ENCODE measurements at regions not wholly inside any gene's neighbourhood (a gene's known extent, or its start where the extent isn't known, plus 50 kb on each side); places are given as distances from the start of the nearest gene placed in this dataset.
"Not testable (repeated sequence)": the region's sequence is repeated elsewhere in the genome, so short reads cannot be mapped to it uniquely, and the experiment has no call there.

- H3K4me3 ChIP-seq (ENCODE audit: low read depth, low read length), result peak overlapping the region; percentile 4
Observed at GRCh38 chr9:61330342-61331092, 140.7 kb downstream of the SPATA31A7 start.

- not testable (repeated sequence) for H3K4me3 ChIP-seq (ENCODE audit: low read depth, low read length)
Observed at GRCh38 chr9:61356936-61357335, 167.1 kb downstream of the SPATA31A7 start.

- H3K4me3 ChIP-seq (ENCODE audit: low read depth, low read length), result not testable (repeated sequence)
Observed at GRCh38 chr9:61374390-61374789, 184.6 kb downstream of the SPATA31A7 start.

- H3K4me3 ChIP-seq (ENCODE audit: low read depth, low read length), result not testable (repeated sequence)
Observed at GRCh38 chr9:61376159-61376558, 186.3 kb downstream of the SPATA31A7 start.

GRCh38 chr9:61386035-61386815, 196.4 kb downstream of the SPATA31A7 start:
- H3K4me3 ChIP-seq (ENCODE audit: low read depth, low read length), result not testable (repeated sequence)

GRCh38 chr9:61386816-61387102, 196.9 kb downstream of the SPATA31A7 start:
- not testable (repeated sequence) for H3K4me3 ChIP-seq (ENCODE audit: low read depth, low read length)

GRCh38 chr9:61402692-61403091, 212.9 kb downstream of the SPATA31A7 start:
- H3K4me3 ChIP-seq (ENCODE audit: low read depth, low read length), result not testable (repeated sequence)

- not testable (repeated sequence) for H3K4me3 ChIP-seq (ENCODE audit: low read depth, low read length)
Observed at GRCh38 chr9:61411933-61412605, 222.2 kb downstream of the SPATA31A7 start.

- H3K4me3 ChIP-seq (ENCODE audit: low read depth, low read length), result not testable (repeated sequence)
Observed at GRCh38 chr9:61412738-61413137, 222.9 kb downstream of the SPATA31A7 start.

GRCh38 chr9:61418174-61418573, 228.3 kb downstream of the SPATA31A7 start:
- H3K4me3 ChIP-seq (ENCODE audit: low read depth, low read length), result not testable (repeated sequence)

GRCh38 chr9:61420267-61420958, 230.6 kb downstream of the SPATA31A7 start:
- H3K4me3 ChIP-seq (ENCODE audit: low read depth, low read length), result not testable (repeated sequence)

- not testable (repeated sequence) for H3K4me3 ChIP-seq (ENCODE audit: low read depth, low read length)
Observed at GRCh38 chr9:61447189-61447588, 257.4 kb downstream of the SPATA31A7 start.

- H3K4me3 ChIP-seq (ENCODE audit: low read depth, low read length), result not testable (repeated sequence)
Observed at GRCh38 chr9:61460860-61461259, 271.0 kb downstream of the SPATA31A7 start.

Data from iPS-11a (cell line).